WTC11 (cell line): ENCODE measurements at regions not wholly inside any gene's neighbourhood (a gene's known extent, or its start where the extent isn't known, plus 50 kb on each side); places are given as distances from the start of the nearest gene placed in this dataset.

Experiments
- ATAC-seq: fragments of 200-7000 bp; cut with Tn5 transposase; 2 replicates; pipeline ENCODE4 v1.10.0; 2021; ENCODE audit warnings: mild to moderate bottlenecking, moderate library complexity
- CTCF ChIA-PET: fragments of 300-600 bp; sonication (Branson Sonifier 250); formaldehyde crosslinking; loops from one replicate; lab custom pipeline; 2021; ENCODE audit warnings: antibody characterized with exemption; lab: Charles Lee
- POLR2A ChIA-PET: fragments of 350-600 bp; sonication (Branson Sonifier 250); formaldehyde crosslinking; loops from one replicate; lab custom pipeline; 2021; ENCODE audit warnings: antibody characterized with exemption; lab: Charles Lee
- DNase-seq: peaks from one replicate; pipeline ENCODE4 v3.0.0; 2021; ENCODE audit warnings: low spot score
- H3K27ac Mint-ChIP-seq: 2 replicates; pipeline ENCODE4 v1.8.0; 2021; ENCODE audit warnings: mixed read lengths
- H3K27me3 Mint-ChIP-seq: 2 replicates; pipeline ENCODE4 v1.8.0; 2021; ENCODE audit warnings: low read depth, mild to moderate bottlenecking, moderate library complexity, mixed read lengths
- H3K36me3 Mint-ChIP-seq: 2 replicates; pipeline ENCODE4 v1.8.0; 2021; ENCODE audit warnings: mixed read lengths
- H3K4me1 Mint-ChIP-seq: 2 replicates; pipeline ENCODE4 v1.8.0; 2022; ENCODE audit warnings: mixed read lengths
- H3K4me3 Mint-ChIP-seq: 2 replicates; pipeline ENCODE4 v1.8.0; 2021; ENCODE audit warnings: mild to moderate bottlenecking, moderate library complexity, mixed read lengths
- H3K9me3 Mint-ChIP-seq: 2 replicates; pipeline ENCODE4 v1.8.0; 2021; ENCODE audit warnings: mixed read lengths
- ATF2 ChIP-seq: sonication (generic); formaldehyde crosslinking; IDR thresholded peaks from 2 replicates; pipeline ENCODE4 v1.8.1; 2022; ENCODE audit warnings: low read depth, missing genetic modification reagents, borderline replicate concordance
- CBFB ChIP-seq: sonication (generic); formaldehyde crosslinking; IDR thresholded peaks from 2 replicates; pipeline ENCODE4 v1.8.1; 2022; ENCODE audit warnings: mild to moderate bottlenecking, low read depth, missing genetic modification reagents
- CREB1 ChIP-seq: sonication (generic); formaldehyde crosslinking; IDR thresholded peaks from 2 replicates; pipeline ENCODE4 v1.8.0; 2023; ENCODE audit warnings: mild to moderate bottlenecking, missing genetic modification reagents
- E2F4 ChIP-seq: sonication (generic); formaldehyde crosslinking; IDR thresholded peaks from 2 replicates; pipeline ENCODE4 v1.8.1; 2022; ENCODE audit warnings: low read depth, mild to moderate bottlenecking, moderate library complexity, missing genetic modification reagents, borderline replicate concordance
- EMX1 ChIP-seq: fragments of 250-450 bp; sonication (Bioruptor Pico); IDR thresholded peaks from 2 replicates; pipeline ENCODE4 v1.8.0; 2021; ENCODE audit warnings: mild to moderate bottlenecking
- ETV6 ChIP-seq: sonication (generic); formaldehyde crosslinking; IDR thresholded peaks from 2 replicates; pipeline ENCODE4 v1.8.1; 2022; ENCODE audit warnings: mild to moderate bottlenecking, missing genetic modification reagents
- FOXJ3 ChIP-seq: sonication (generic); formaldehyde crosslinking; IDR thresholded peaks from 2 replicates; pipeline ENCODE4 v1.9.0; 2021; ENCODE audit warnings: missing genetic modification reagents, mild to moderate bottlenecking, borderline replicate concordance
- FOXK1 ChIP-seq: sonication (generic); formaldehyde crosslinking; IDR thresholded peaks from 2 replicates; pipeline ENCODE4 v1.8.0; 2022; ENCODE audit warnings: mild to moderate bottlenecking, moderate library complexity, missing genetic modification reagents
- GABPB1 ChIP-seq: sonication (generic); formaldehyde crosslinking; IDR thresholded peaks from 2 replicates; pipeline ENCODE4 v1.8.1; 2023; ENCODE audit warnings: mild to moderate bottlenecking, missing genetic modification reagents
- KAT7 ChIP-seq: sonication (generic); formaldehyde crosslinking; IDR thresholded peaks from 2 replicates; pipeline ENCODE4 v1.8.1; 2023; ENCODE audit warnings: missing genetic modification reagents, mild to moderate bottlenecking, borderline replicate concordance
- NFYB ChIP-seq: sonication (generic); formaldehyde crosslinking; conservative IDR thresholded peaks from 2 replicates; pipeline ENCODE4 v1.8.0; 2022; ENCODE audit warnings: low read depth, missing genetic modification reagents
- NR3C1 ChIP-seq: sonication (generic); formaldehyde crosslinking; conservative IDR thresholded peaks from 2 replicates; pipeline ENCODE4 v1.8.1; 2023; ENCODE audit warnings: low read depth, mild to moderate bottlenecking, missing genetic modification reagents
- OVOL2 ChIP-seq: fragments of 250-450 bp; sonication (Bioruptor Pico); IDR thresholded peaks from 2 replicates; pipeline ENCODE4 v1.9.0; 2021; ENCODE audit warnings: mild to moderate bottlenecking, borderline replicate concordance
- TP53 ChIP-seq: sonication (generic); formaldehyde crosslinking; IDR thresholded peaks from 2 replicates; pipeline ENCODE4 v1.8.1; 2023; ENCODE audit warnings: mild to moderate bottlenecking, missing genetic modification reagents
- ZBTB21 ChIP-seq: sonication (generic); formaldehyde crosslinking; IDR thresholded peaks from 2 replicates; pipeline ENCODE4 v1.8.1; 2023; ENCODE audit warnings: mild to moderate bottlenecking, missing genetic modification reagents, borderline replicate concordance
- ZNF232 ChIP-seq: sonication (generic); formaldehyde crosslinking; IDR thresholded peaks from 2 replicates; pipeline ENCODE4 v1.8.0; 2022; ENCODE audit warnings: mild to moderate bottlenecking, missing genetic modification reagents
- ZNF263 ChIP-seq: sonication (generic); formaldehyde crosslinking; IDR thresholded peaks from 2 replicates; pipeline ENCODE4 v1.8.1; 2022; ENCODE audit warnings: low read depth, mild to moderate bottlenecking, moderate library complexity, missing genetic modification reagents
- ZNF416 ChIP-seq: fragments of 250-450 bp; sonication (Bioruptor Pico); IDR thresholded peaks from 2 replicates; pipeline ENCODE4 v1.9.0; 2021; ENCODE audit warnings: mild to moderate bottlenecking, inconsistent platforms
- ZNF671 ChIP-seq: fragments of 250-450 bp; sonication (Bioruptor Pico); IDR thresholded peaks from 2 replicates; pipeline ENCODE4 v1.8.0; 2021; ENCODE audit warnings: mild to moderate bottlenecking
- TF ChIP-seq, protein P1 (sequence below): fragments of 250-450 bp; sonication (Bioruptor Pico); IDR thresholded peaks from 2 replicates; pipeline ENCODE4 v1.9.0; 2021; ENCODE audit warnings: mild to moderate bottlenecking, borderline replicate concordance
- TF ChIP-seq, protein P2 (sequence below): fragments of 250-450 bp; sonication (Bioruptor Pico); conservative IDR thresholded peaks from 2 replicates; pipeline ENCODE4 v1.9.0; 2021; ENCODE audit warnings: mild to moderate bottlenecking
- TF ChIP-seq, protein P3 (sequence below): fragments of 250-450 bp; sonication (Bioruptor Pico); IDR thresholded peaks from 2 replicates; pipeline ENCODE4 v2.1.2; 2022; ENCODE audit warnings: mild to moderate bottlenecking, moderate library complexity
- TF ChIP-seq, protein P4 (sequence below): sonication (generic); formaldehyde crosslinking; conservative IDR thresholded peaks from 2 replicates; pipeline ENCODE4 v1.8.1; 2022; ENCODE audit warnings: mild to moderate bottlenecking, missing genetic modification reagents
- TF ChIP-seq, protein P5 (sequence below): fragments of 250-450 bp; sonication (Bioruptor Pico); IDR thresholded peaks from 2 replicates; pipeline ENCODE4 v1.9.0; 2021; ENCODE audit warnings: mild to moderate bottlenecking

DNA sequence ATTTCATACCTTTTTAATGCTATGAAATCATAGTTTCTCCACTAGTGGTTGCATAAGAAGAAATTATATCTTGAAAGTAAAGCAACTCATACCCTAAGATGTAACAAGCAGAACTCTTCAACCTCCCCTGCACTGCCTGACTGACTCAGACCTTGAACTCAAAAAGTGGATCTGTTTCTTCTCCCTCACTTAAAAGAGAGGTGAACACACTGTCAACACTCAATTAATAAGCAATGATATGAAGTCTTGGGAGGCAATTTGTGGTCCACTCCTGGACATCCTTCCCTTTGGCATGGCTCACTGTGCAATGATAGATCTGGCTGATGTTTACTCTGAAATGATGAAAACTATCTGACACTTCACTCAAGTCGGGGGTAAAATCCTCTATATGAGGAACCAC is 282.0 kb upstream of the DKK2 start (continued):
- no peak for TF ChIP-seq ZNF671 (CRISPR knock-in tag)
- no peak for TF ChIP-seq OVOL2 (CRISPR knock-in tag)
- no peak for TF ChIP-seq ZNF416 (CRISPR knock-in tag)
- TF ChIP-seq, all 79 proteins: peak for 0

- H3K4me3 Mint-ChIP-seq, result no peak overlapping the region
- no peaks in the 10 kb centered on the region; the same call in 1 of the 2 replicates for H3K4me1 Mint-ChIP-seq
- ATAC-seq, result no peak
- POLR2A ChIA-PET, result no interaction called here
- no peak for TF ChIP-seq ZNF263 (CRISPR knock-in tag)
- TF ChIP-seq ZBTB21 (CRISPR knock-in tag), result no peak
- TF ChIP-seq TP53, result no peak
- no peak for TF ChIP-seq GABPB1 (CRISPR knock-in tag)
- no peak for TF ChIP-seq NR3C1
- no peak for TF ChIP-seq KAT7 (CRISPR knock-in tag)
- TF ChIP-seq ATF2 (CRISPR knock-in tag), result no peak
- TF ChIP-seq, protein P1, sequence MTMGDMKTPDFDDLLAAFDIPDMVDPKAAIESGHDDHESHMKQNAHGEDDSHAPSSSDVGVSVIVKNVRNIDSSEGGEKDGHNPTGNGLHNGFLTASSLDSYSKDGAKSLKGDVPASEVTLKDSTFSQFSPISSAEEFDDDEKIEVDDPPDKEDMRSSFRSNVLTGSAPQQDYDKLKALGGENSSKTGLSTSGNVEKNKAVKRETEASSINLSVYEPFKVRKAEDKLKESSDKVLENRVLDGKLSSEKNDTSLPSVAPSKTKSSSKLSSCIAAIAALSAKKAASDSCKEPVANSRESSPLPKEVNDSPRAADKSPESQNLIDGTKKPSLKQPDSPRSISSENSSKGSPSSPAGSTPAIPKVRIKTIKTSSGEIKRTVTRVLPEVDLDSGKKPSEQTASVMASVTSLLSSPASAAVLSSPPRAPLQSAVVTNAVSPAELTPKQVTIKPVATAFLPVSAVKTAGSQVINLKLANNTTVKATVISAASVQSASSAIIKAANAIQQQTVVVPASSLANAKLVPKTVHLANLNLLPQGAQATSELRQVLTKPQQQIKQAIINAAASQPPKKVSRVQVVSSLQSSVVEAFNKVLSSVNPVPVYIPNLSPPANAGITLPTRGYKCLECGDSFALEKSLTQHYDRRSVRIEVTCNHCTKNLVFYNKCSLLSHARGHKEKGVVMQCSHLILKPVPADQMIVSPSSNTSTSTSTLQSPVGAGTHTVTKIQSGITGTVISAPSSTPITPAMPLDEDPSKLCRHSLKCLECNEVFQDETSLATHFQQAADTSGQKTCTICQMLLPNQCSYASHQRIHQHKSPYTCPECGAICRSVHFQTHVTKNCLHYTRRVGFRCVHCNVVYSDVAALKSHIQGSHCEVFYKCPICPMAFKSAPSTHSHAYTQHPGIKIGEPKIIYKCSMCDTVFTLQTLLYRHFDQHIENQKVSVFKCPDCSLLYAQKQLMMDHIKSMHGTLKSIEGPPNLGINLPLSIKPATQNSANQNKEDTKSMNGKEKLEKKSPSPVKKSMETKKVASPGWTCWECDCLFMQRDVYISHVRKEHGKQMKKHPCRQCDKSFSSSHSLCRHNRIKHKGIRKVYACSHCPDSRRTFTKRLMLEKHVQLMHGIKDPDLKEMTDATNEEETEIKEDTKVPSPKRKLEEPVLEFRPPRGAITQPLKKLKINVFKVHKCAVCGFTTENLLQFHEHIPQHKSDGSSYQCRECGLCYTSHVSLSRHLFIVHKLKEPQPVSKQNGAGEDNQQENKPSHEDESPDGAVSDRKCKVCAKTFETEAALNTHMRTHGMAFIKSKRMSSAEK (CRISPR knock-in tag), result no peak
- no peak for TF ChIP-seq ZNF671 (CRISPR knock-in tag)
- no peak for TF ChIP-seq CREB1 (CRISPR knock-in tag)
- no peak for TF ChIP-seq FOXK1 (CRISPR knock-in tag)
- TF ChIP-seq ZNF232 (CRISPR knock-in tag), result no peak
- H3K9me3 Mint-ChIP-seq, result peaks cover 11% of the 10 kb centered on the region
- DNase-seq, result no peak
- CTCF ChIA-PET, result no interaction called here
- no peak overlapping the region for H3K27ac Mint-ChIP-seq
- H3K27me3 Mint-ChIP-seq, result no peaks in the 10 kb centered on the region
- no peaks in the 10 kb centered on the region for H3K36me3 Mint-ChIP-seq
These were observed 281.5 kb upstream of the DKK2 start for GRCh38 chr4:107317611-107318010.

DNA sequence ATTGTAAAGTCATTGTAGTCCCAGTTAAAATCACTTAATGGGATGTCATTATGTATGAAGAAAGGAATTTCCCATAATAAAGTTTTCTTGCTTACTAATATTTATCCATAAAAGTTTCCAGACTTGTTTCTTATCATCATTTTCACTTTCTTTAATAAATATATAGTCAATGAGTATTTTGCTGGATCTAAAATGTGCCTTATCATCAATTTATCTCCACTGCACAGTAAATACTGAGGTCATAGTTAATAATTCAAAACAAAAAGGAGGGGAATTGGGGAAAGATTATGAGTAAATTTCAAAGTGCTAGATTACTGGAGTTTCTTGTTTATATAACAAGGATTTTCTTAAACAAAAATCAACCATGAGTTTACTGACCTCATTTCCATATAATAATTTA is 279.5 kb upstream of the DKK2 start:
- ChIA-PET CTCF (no interaction called here), POLR2A (no interaction called here)
- Mint-ChIP-seq H3K9me3 (peaks cover 5% of the 10 kb centered on the region), H3K4me3 (no peak overlapping the region), H3K4me1 (no peaks in the 10 kb centered on the region; the same call in 1 of the 2 replicates), H3K27ac (no peak overlapping the region), H3K27me3 (no peaks in the 10 kb centered on the region; the same call in 1 of the 2 replicates), H3K36me3 (no peaks in the 10 kb centered on the region)
- ATAC-seq, result no peak
- DNase-seq, result no peak
- TF ChIP-seq ETV6 (no peak), FOXJ3 (CRISPR knock-in tag) (no peak), GABPB1 (CRISPR knock-in tag) (no peak), FOXK1 (CRISPR knock-in tag) (no peak), NFYB (CRISPR knock-in tag) (no peak), EMX1 (CRISPR knock-in tag) (no peak), E2F4 (CRISPR knock-in tag) (no peak), CBFB (CRISPR knock-in tag) (no peak)
- TF ChIP-seq, protein P2, sequence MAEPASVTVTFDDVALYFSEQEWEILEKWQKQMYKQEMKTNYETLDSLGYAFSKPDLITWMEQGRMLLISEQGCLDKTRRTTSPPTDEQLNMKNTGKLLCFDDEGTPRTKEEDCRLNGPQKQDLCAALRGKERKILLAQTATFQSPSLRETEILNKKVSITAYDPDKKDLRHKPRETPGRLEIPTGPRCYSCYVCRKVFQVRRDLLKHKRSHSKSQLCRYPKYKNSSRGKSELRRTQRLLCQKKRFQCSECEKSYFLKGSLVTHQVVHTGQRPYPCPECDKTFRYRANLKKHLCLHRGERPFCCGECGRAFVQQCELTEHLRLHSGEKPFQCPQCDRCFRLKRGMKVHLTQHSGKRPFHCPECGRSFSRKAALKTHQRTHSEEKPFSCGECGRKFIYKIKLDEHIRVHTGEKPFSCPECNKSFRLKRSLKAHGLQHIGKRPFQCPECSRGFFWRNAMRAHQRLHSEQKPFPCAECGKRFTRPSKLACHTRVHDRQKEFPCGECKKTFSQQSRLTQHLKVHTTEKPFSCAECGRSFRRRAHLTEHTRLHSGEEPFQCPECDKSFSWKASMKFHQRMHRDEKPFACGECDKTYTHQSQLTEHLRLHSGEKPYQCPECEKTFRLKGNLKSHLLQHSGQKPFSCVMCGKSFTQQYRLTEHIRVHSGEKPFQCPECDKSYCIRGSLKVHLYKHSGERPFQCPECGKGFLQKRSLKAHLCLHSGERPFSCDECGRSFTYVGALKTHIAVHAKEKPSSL, result no peak
- TF ChIP-seq, protein P3, sequence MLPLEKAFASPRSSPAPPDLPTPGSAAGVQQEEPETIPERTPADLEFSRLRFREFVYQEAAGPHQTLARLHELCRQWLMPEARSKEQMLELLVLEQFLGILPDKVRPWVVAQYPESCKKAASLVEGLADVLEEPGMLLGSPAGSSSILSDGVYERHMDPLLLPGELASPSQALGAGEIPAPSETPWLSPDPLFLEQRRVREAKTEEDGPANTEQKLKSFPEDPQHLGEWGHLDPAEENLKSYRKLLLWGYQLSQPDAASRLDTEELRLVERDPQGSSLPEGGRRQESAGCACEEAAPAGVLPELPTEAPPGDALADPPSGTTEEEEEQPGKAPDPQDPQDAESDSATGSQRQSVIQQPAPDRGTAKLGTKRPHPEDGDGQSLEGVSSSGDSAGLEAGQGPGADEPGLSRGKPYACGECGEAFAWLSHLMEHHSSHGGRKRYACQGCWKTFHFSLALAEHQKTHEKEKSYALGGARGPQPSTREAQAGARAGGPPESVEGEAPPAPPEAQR (CRISPR knock-in tag), result no peak
- TF ChIP-seq, protein P4, sequence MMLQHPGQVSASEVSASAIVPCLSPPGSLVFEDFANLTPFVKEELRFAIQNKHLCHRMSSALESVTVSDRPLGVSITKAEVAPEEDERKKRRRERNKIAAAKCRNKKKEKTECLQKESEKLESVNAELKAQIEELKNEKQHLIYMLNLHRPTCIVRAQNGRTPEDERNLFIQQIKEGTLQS (CRISPR knock-in tag), result no peak
- TF ChIP-seq, protein P5, sequence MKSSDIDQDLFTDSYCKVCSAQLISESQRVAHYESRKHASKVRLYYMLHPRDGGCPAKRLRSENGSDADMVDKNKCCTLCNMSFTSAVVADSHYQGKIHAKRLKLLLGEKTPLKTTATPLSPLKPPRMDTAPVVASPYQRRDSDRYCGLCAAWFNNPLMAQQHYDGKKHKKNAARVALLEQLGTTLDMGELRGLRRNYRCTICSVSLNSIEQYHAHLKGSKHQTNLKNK (CRISPR knock-in tag), result no peak
